ENCODE measurements at regions not wholly inside any gene's neighbourhood (a gene's known extent, or its start where the extent isn't known, plus 50 kb on each side); places are given as distances from the start of the nearest gene placed in this dataset.

DNA sequence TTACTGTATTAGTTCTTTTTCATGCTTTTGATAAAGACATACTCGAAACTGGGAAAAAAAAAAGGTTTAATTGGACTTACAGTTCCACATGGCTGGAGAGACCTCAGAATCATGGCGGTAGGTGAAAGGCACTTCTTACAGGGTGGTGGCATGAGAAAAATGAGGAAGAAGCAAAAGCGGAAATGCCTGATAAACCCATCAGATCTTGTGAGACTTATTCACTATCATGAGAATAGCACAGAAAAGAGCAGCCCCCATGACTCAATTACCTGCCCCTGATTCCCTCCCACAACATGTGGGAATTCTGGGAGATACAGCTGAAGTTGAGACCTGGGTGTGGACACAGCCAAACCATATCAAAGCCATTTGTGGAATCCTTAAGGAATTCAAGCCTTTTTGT lies 1238.9 kb downstream of the ADGRL3 start:
- TF ChIP-seq, protein P1, sequence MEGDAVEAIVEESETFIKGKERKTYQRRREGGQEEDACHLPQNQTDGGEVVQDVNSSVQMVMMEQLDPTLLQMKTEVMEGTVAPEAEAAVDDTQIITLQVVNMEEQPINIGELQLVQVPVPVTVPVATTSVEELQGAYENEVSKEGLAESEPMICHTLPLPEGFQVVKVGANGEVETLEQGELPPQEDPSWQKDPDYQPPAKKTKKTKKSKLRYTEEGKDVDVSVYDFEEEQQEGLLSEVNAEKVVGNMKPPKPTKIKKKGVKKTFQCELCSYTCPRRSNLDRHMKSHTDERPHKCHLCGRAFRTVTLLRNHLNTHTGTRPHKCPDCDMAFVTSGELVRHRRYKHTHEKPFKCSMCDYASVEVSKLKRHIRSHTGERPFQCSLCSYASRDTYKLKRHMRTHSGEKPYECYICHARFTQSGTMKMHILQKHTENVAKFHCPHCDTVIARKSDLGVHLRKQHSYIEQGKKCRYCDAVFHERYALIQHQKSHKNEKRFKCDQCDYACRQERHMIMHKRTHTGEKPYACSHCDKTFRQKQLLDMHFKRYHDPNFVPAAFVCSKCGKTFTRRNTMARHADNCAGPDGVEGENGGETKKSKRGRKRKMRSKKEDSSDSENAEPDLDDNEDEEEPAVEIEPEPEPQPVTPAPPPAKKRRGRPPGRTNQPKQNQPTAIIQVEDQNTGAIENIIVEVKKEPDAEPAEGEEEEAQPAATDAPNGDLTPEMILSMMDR (IDR thresholded peaks at IDR 0.05), result no peak
- TF ChIP-seq POLR2A (IDR thresholded peaks at IDR 0.05), result no peak

Measured in Peyer's patch (tissue), 4 donors.